Lung (tissue), 11 donors: ENCODE measurements at regions not wholly inside any gene's neighbourhood (a gene's known extent, or its start where the extent isn't known, plus 50 kb on each side); places are given as distances from the start of the nearest gene placed in this dataset.

Source experiments
- ATAC-seq: fragments of 200-7000 bp; cut with Tn5 transposase; one replicate; pipeline ENCODE4 v1.9.1; 2020; ENCODE audit warnings: moderate number of reproducible peaks; ENCODE audit not compliant: insufficient read depth, low FRiP score
- DNase-seq, 3 donors: peaks; one replicate each; pipeline ENCODE4 v3.0.0-alpha.2; 2013 to 2017
- H3K27ac ChIP-seq, 2 donors: one replicate each; pipeline ENCODE4 v1.5.1; 2013; ENCODE audit warnings: mild to moderate bottlenecking in 2 of 2, moderate library complexity in 2 of 2, control low read depth in 1 of 2, inconsistent platforms in 1 of 2, low read depth in 1 of 2, low read length in 1 of 2
- H3K27me3 ChIP-seq, 3 donors: one replicate each; pipeline ENCODE4 v1.5.1; 2013; ENCODE audit warnings: low read length in 2 of 3; ENCODE audit not compliant: control insufficient read depth in 3 of 3, insufficient read depth in 3 of 3
- H3K36me3 ChIP-seq, 4 donors: one replicate each; pipeline ENCODE4 v1.5.1; 2013; ENCODE audit warnings: low read length in 4 of 4, mild to moderate bottlenecking in 1 of 4, moderate library complexity in 1 of 4; ENCODE audit not compliant: control insufficient read depth in 4 of 4, insufficient read depth in 4 of 4
- H3K4me1 ChIP-seq, 5 donors: one replicate each; pipeline ENCODE4 v1.5.1; 2013; ENCODE audit warnings: low read length in 5 of 5, mild to moderate bottlenecking in 2 of 5, moderate library complexity in 1 of 5; ENCODE audit not compliant: control insufficient read depth in 5 of 5, insufficient read depth in 5 of 5
- H3K4me3 ChIP-seq: one replicate; pipeline ENCODE4 v1.5.1; 2013; ENCODE audit warnings: mild to moderate bottlenecking, control low read depth, moderate library complexity
- H3K9ac ChIP-seq, 2 donors: one replicate each; pipeline ENCODE4 v1.5.1; 2013; ENCODE audit warnings: low read length in 2 of 2, control low read depth in 1 of 2; ENCODE audit not compliant: insufficient read depth in 1 of 2
- H3K9me3 ChIP-seq, 4 donors: one replicate each; pipeline ENCODE4 v1.5.1; 2013; ENCODE audit warnings: low read length in 3 of 4, mild to moderate bottlenecking in 1 of 4, moderate library complexity in 1 of 4; ENCODE audit not compliant: control insufficient read depth in 4 of 4, insufficient read depth in 3 of 4
- WGBS, 2 donors: extraction: QIAGEN DNeasy Blood & Tissue Kit; methylation state at CpG; one replicate each; pipeline ENCODE4 v1.1.7; 2013; 5-methylcytosine and 5-hydroxymethylcytosine counted together
- TF ChIP-seq, protein P1 (sequence below): IDR thresholded peaks from 2 replicates; pipeline ENCODE4 v1.5.1; 2012; ENCODE audit warnings: mild to moderate bottlenecking; ENCODE audit errors: control extremely low read depth, extremely low read depth
- donor health status: control.
- donor health status: control.
- donor health status: Bipolar disorder and iron deficiency.
- donor health status: healthy.
- donor health status: DM: yes; HTN: yes; CAD: no.

DNA sequence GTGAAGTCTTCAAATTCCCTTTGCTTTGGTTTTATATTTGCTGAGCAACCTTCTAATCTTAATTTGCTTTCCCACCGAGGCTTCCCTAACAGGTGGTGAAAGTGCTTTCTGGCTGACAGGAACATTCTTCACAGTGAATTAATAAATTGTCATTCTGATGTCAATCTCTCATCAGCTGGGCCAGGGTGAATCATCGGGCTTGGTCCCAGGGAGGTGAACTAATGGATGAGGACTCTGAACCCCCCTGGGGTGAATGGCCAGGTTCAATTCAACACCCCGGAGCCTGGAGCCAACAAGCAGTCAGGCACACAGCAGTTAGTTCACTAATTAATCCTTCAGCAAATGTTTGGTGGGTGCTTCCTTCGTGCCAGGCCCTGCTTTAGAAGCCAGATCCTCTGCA lies 155.4 kb upstream of the PDGFD start:
- ATAC-seq (no peak), DNase-seq (no peak)
- 76 to 83% methylated on average over 4 of the region's 4 CpGs for WGBS, 2 donors
- no peak overlapping the region for H3K4me3 ChIP-seq
- H3K9me3 ChIP-seq = no peaks in the 10 kb centered on the region
- H3K27me3 ChIP-seq = no peaks in the 10 kb centered on the region
- no peak overlapping the region for H3K9ac ChIP-seq
- H3K36me3 ChIP-seq = no peaks in the 10 kb centered on the region
- H3K4me1 ChIP-seq = no peaks in the 10 kb centered on the region
- TF ChIP-seq, protein P1, sequence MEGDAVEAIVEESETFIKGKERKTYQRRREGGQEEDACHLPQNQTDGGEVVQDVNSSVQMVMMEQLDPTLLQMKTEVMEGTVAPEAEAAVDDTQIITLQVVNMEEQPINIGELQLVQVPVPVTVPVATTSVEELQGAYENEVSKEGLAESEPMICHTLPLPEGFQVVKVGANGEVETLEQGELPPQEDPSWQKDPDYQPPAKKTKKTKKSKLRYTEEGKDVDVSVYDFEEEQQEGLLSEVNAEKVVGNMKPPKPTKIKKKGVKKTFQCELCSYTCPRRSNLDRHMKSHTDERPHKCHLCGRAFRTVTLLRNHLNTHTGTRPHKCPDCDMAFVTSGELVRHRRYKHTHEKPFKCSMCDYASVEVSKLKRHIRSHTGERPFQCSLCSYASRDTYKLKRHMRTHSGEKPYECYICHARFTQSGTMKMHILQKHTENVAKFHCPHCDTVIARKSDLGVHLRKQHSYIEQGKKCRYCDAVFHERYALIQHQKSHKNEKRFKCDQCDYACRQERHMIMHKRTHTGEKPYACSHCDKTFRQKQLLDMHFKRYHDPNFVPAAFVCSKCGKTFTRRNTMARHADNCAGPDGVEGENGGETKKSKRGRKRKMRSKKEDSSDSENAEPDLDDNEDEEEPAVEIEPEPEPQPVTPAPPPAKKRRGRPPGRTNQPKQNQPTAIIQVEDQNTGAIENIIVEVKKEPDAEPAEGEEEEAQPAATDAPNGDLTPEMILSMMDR = no peak
- no peak overlapping the region for H3K27ac ChIP-seq

DNA sequence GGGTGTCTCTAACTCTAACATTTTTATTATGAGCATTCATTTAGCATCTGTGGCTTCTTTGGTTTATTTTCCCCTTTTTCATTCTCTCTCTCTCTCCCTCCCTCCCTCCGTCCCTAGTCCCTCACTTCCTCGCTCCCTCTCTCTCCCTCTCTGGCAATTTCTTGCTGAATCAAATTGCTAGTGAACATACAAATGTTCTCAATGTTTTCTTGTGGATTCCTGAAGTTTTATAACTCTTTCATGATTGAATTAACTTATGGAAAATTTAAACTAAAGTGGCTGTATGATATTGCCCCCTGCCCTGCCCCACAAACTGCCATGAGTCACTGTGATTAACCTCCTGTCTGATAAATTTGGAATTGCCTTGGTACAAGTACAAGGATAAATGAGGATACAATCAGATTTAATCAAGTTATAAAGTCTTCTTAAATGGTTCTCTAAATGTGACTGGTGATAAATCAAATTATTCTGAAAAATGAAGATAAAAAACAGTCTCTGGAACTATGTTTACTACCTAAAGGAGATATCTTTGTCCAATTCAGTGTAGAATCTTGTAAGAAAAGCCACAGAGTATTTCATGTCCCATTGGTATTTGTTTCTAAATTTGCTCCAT lies 143.0 kb upstream of the PDGFD start:
- WGBS, 2 donors = 90 to 98% methylated on average over 2 of the region's 2 CpGs
- Histone ChIP-seq H3K4me3 (no peak overlapping the region), H3K27ac (no peak overlapping the region), H3K4me1 (no peaks in the 10 kb centered on the region), H3K9ac (no peak overlapping the region), H3K36me3 (no peaks in the 10 kb centered on the region), H3K9me3 (no peaks in the 10 kb centered on the region), H3K27me3 (no peaks in the 10 kb centered on the region)
- ATAC-seq = no peak
- TF ChIP-seq, protein P1 = no peak
- DNase-seq = no peak

GRCh38 chr11:104301776-104302175 lies 137.8 kb upstream of the PDGFD start:
- H3K27me3 ChIP-seq = no peaks in the 10 kb centered on the region
- no peaks in the 10 kb centered on the region for H3K4me1 ChIP-seq
- 70 to 85% methylated on average over 1 of the region's 1 CpG for WGBS, 2 donors
- ATAC-seq (no peak), DNase-seq (no peak)
- TF ChIP-seq, protein P1 = no peak
- no peak overlapping the region for H3K4me3 ChIP-seq
- H3K27ac ChIP-seq = no peak overlapping the region
- H3K9ac ChIP-seq = no peak overlapping the region
- no peaks in the 10 kb centered on the region for H3K9me3 ChIP-seq
- H3K36me3 ChIP-seq = no peaks in the 10 kb centered on the region

GRCh38 chr11:104291646-104292045 lies 127.7 kb upstream of the PDGFD start:
- H3K9ac ChIP-seq = no peak overlapping the region
- H3K4me3 ChIP-seq = no peak overlapping the region
- no peaks in the 10 kb centered on the region for H3K4me1 ChIP-seq
- ATAC-seq (no peak), DNase-seq (no peak)
- H3K27me3 ChIP-seq = no peaks in the 10 kb centered on the region
- no peak overlapping the region for H3K27ac ChIP-seq
- 70 to 76% methylated on average over 2 of the region's 2 CpGs for WGBS, 2 donors
- H3K9me3 ChIP-seq = no peaks in the 10 kb centered on the region
- TF ChIP-seq, protein P1 = no peak
- no peaks in the 10 kb centered on the region for H3K36me3 ChIP-seq
